Lower leg skin (tissue), 3 donors: ENCODE measurements at regions not wholly inside any gene's neighbourhood (a gene's known extent, or its start where the extent isn't known, plus 50 kb on each side); places are given as distances from the start of the nearest gene placed in this dataset.

Experiments used
- CTCF ChIP-seq, 3 donors: fragments of 450-650 bp; IDR thresholded peaks; one replicate each; pipeline ENCODE4 v1.5.1; 2016; ENCODE audit warnings: antibody characterized with exemption in 3 of 3, mild to moderate bottlenecking in 3 of 3, moderate library complexity in 2 of 3
- POLR2A ChIP-seq, 2 donors: fragments of 450-650 bp; IDR thresholded peaks; one replicate each; pipeline ENCODE4 v1.6.1; 2016 to 2017; ENCODE audit warnings: antibody characterized with exemption in 2 of 2, mild to moderate bottlenecking in 1 of 2, moderate library complexity in 1 of 2

DNA sequence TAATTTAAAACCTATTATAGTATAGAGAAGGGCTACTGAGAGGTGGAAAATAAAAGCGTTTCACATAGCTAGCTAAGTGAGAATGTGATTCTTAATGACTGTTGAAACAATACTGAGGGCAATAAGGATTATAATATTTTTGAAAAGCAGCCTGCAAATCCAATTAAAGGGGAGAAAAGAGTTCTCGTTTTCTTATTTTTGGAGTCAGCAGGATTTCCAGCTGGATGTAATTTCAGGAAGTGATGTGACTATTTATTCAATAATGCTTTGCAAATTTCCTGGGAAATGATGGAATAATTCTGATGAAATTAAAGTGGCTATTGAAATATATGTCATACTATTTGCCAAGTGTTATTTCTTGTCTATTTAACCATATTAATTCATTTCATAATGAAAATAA, 279.1 kb downstream of the AEBP2 start:
- TF ChIP-seq POLR2A (IDR thresholded peaks at IDR 0.05) (no peak), CTCF (IDR thresholded peaks at IDR 0.05) (no peak)
